GM21367 (cell line): ENCODE measurements at regions not wholly inside any gene's neighbourhood (a gene's known extent, or its start where the extent isn't known, plus 50 kb on each side); places are given as distances from the start of the nearest gene placed in this dataset.
"Not testable (repeated sequence)": the region's sequence is repeated elsewhere in the genome, so short reads cannot be mapped to it uniquely, and the experiment has no call there.

ENCODE experiments used
- ATAC-seq: cut with Tn5 transposase; IDR thresholded peaks from one replicate; pipeline ENCODE4 v1.9.1; 2021; ENCODE audit not compliant: unreplicated experiment

GRCh38 chr6:167407239-167408064 lies 82.6 kb downstream of the TTLL2 start:
- ATAC-seq = no peak

- no peak for ATAC-seq
These were observed 83.5 kb downstream of the TTLL2 start for GRCh38 chr6:167408235-167408869.

- ATAC-seq = no peak
These were observed 84.2 kb downstream of the TTLL2 start for GRCh38 chr6:167409079-167409478.

- no peak for ATAC-seq
These were observed 84.8 kb downstream of the TTLL2 start for GRCh38 chr6:167409694-167410093.

GRCh38 chr6:167410462-167410861 lies 85.6 kb downstream of the TTLL2 start:
- ATAC-seq = no peak

- no peak for ATAC-seq
These were observed 87.6 kb downstream of the TTLL2 start for GRCh38 chr6:167412506-167412905.

GRCh38 chr6:167415441-167415961 lies 90.6 kb downstream of the TTLL2 start:
- ATAC-seq = no peak

GRCh38 chr6:167416676-167417430 lies 92.0 kb downstream of the TTLL2 start:
- ATAC-seq = no peak

- ATAC-seq = no peak
These were observed 95.3 kb downstream of the TTLL2 start for GRCh38 chr6:167420177-167420576.

GRCh38 chr6:167420858-167421766 lies 96.2 kb downstream of the TTLL2 start:
- no peak for ATAC-seq

GRCh38 chr6:167421944-167422343 lies 97.1 kb downstream of the TTLL2 start:
- not testable (repeated sequence) for ATAC-seq

- ATAC-seq = no peak
These were observed 98.0 kb downstream of the TTLL2 start for GRCh38 chr6:167422934-167423333.

GRCh38 chr6:167424060-167424673 lies 99.3 kb downstream of the TTLL2 start:
- no peak for ATAC-seq

GRCh38 chr6:167424700-167425099 lies 99.8 kb downstream of the TTLL2 start:
- ATAC-seq = no peak

- ATAC-seq = no peak
These were observed 101.2 kb downstream of the TTLL2 start for GRCh38 chr6:167426084-167426483.

- ATAC-seq = no peak
These were observed 101.8 kb downstream of the TTLL2 start for GRCh38 chr6:167426651-167427050.

GRCh38 chr6:167428664-167429333 lies 103.9 kb downstream of the TTLL2 start:
- ATAC-seq = no peak

GRCh38 chr6:167429353-167429752 lies 104.5 kb downstream of the TTLL2 start:
- ATAC-seq = no peak

GRCh38 chr6:167435209-167435728 lies 110.4 kb downstream of the TTLL2 start:
- no peak for ATAC-seq
